Activated CD8-positive, alpha-beta T cell treated with anti-CD3 and anti-CD28 coated beads for 36 hours (primary cell): ENCODE measurements at regions not wholly inside any gene's neighbourhood (a gene's known extent, or its start where the extent isn't known, plus 50 kb on each side); places are given as distances from the start of the nearest gene placed in this dataset.

Source experiments
- ATAC-seq: fragments of 200-7000 bp; cut with Tn5 transposase; one replicate; pipeline ENCODE4 v1.10.0; 2021; ENCODE audit warnings: mild to moderate bottlenecking, moderate library complexity
- CTCF ChIA-PET: fragments of 350-600 bp; sonication (Branson Sonifier 250); formaldehyde crosslinking; loops from one replicate; lab custom pipeline; 2021; ENCODE audit warnings: antibody characterized with exemption; lab: Charles Lee
- POLR2A ChIA-PET: fragments of 350-600 bp; sonication (Branson Sonifier 250); formaldehyde crosslinking; loops from one replicate; lab custom pipeline; 2021; ENCODE audit warnings: antibody characterized with exemption; lab: Charles Lee
- DNase-seq: peaks from one replicate; pipeline ENCODE4 v3.0.0-alpha.2; 2020
- H3K27ac Mint-ChIP-seq: one replicate; pipeline ENCODE4 v1.8.0; 2021; ENCODE audit warnings: mild to moderate bottlenecking, mixed read lengths
- H3K27me3 Mint-ChIP-seq: one replicate; pipeline ENCODE4 v1.8.0; 2021; ENCODE audit warnings: mixed read lengths
- H3K36me3 Mint-ChIP-seq: one replicate; pipeline ENCODE4 v1.8.0; 2021; ENCODE audit warnings: low read depth, mixed read lengths
- H3K4me1 Mint-ChIP-seq: one replicate; pipeline ENCODE4 v1.8.0; 2021; ENCODE audit warnings: low read depth, mixed read lengths
- H3K4me3 Mint-ChIP-seq: one replicate; pipeline ENCODE4 v1.8.0; 2021; ENCODE audit warnings: mild to moderate bottlenecking, moderate library complexity, mixed read lengths
- H3K9me3 Mint-ChIP-seq: one replicate; pipeline ENCODE4 v1.8.0; 2021; ENCODE audit warnings: mixed read lengths
- intact Hi-C: fragments of 100-400 bp; cut with micrococcal nuclease; formaldehyde crosslinking; loops from one replicate; pipeline ENCODE4 v1.10.0; 2022
- TF ChIP-seq, protein P1 (sequence below): fragments of 200-600 bp; IDR thresholded peaks from one replicate; pipeline ENCODE4 v1.8.0; 2022; ENCODE audit warnings: antibody characterized with exemption, mild to moderate bottlenecking

DNA sequence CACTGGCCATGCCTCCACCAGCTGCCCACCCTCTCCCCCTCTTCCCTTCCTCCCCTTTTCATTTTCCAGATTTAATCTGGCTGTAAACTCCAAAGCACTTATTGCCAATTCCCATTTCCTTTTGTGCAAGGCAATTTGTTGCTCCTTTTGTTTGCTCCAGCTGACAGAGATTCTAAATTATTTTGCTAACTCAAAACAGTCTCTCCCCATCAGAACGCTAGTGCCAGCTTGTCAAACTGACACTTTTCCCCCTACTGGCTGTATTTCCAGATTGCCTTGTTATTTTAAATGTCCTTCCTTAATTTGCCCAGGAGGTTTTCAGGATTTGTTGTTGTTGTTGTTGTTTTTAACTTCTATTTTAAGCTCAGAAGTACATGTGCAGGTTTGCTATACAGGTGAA lies 57.0 kb upstream of the PAK1 start:
- ChIA-PET POLR2A (no interaction called here), CTCF (no interaction called here)
- no peaks in the 10 kb centered on the region for H3K27me3 Mint-ChIP-seq

DNA sequence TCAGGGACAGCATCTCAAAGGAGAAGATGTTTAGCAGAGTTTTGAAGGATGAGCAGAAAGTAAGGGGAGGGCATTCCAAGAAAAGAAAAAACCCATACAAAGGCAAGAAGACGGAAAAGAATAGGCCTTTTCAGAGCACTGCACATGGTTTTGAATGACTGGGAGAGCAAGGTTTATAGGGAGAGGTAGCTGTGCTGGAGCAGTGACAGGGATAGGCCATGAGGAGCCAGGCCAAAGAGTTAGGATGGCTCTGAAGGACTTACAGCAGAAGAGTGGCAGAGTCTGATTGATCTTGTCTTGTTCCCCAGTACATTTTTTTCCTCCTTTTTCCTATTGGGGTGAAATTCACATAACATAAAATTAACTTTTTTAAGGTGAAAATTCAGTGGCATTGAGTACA lies 55.8 kb upstream of the PAK1 start:
- CTCF ChIA-PET: no interaction called here
- no peaks in the 10 kb centered on the region for H3K36me3 Mint-ChIP-seq
- TF ChIP-seq, protein P1, sequence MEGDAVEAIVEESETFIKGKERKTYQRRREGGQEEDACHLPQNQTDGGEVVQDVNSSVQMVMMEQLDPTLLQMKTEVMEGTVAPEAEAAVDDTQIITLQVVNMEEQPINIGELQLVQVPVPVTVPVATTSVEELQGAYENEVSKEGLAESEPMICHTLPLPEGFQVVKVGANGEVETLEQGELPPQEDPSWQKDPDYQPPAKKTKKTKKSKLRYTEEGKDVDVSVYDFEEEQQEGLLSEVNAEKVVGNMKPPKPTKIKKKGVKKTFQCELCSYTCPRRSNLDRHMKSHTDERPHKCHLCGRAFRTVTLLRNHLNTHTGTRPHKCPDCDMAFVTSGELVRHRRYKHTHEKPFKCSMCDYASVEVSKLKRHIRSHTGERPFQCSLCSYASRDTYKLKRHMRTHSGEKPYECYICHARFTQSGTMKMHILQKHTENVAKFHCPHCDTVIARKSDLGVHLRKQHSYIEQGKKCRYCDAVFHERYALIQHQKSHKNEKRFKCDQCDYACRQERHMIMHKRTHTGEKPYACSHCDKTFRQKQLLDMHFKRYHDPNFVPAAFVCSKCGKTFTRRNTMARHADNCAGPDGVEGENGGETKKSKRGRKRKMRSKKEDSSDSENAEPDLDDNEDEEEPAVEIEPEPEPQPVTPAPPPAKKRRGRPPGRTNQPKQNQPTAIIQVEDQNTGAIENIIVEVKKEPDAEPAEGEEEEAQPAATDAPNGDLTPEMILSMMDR: no peak
- intact Hi-C loops: no loop called here
- H3K27ac Mint-ChIP-seq: no peak overlapping the region
- no peaks in the 10 kb centered on the region for H3K4me1 Mint-ChIP-seq
- H3K9me3 Mint-ChIP-seq: no peaks in the 10 kb centered on the region
- DNase-seq: no peak
- POLR2A ChIA-PET: interaction anchor here (0.5 kb wide), 1 partner anchor 827 kb away, joined by 3 read pairs; no protein-coding TSS in a partner anchor
- H3K27me3 Mint-ChIP-seq: no peaks in the 10 kb centered on the region
- H3K4me3 Mint-ChIP-seq: no peak overlapping the region
- no peak for ATAC-seq

More for the DNA sequence above, 57.0 kb upstream of the PAK1 start:
- DNase-seq: no peak
- TF ChIP-seq, protein P1: no peak
- intact Hi-C loops: no loop called here
- H3K4me1 Mint-ChIP-seq: no peaks in the 10 kb centered on the region
- H3K27ac Mint-ChIP-seq: no peak overlapping the region
- H3K9me3 Mint-ChIP-seq: no peaks in the 10 kb centered on the region
- ATAC-seq: no peak
- H3K4me3 Mint-ChIP-seq: no peak overlapping the region
- H3K36me3 Mint-ChIP-seq: no peaks in the 10 kb centered on the region

DNA sequence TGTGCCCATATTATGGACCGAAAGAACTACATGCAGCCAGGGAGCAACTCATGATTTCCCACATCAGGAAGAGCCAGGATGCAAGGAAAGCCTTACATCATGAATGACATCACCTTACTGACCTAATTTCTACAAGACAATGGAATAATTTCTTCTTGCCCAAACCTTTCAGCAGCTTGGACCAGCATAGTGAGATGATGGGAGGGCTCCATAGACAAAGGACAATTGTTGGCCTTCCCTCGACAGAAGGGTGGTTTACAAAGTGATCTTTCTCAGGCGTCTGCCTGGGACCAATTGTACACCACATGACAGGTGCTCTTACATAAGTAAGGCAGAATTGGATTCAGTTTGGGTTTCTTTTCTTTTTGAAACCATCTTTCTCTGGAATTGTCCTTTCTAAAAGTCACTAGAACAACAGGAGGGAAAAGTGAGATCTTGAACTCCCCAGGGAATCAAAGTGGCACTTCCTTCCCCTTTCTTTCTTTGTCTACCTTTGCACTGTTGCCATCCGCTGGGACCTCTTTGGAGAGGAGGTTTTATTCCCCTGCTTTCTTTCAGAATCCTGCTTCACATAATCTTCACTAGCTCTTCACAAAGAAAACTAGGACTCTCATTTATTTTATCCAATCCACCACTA lies 51.7 kb upstream of the PAK1 start:
- H3K36me3 Mint-ChIP-seq: no peaks in the 10 kb centered on the region
- H3K27me3 Mint-ChIP-seq: no peaks in the 10 kb centered on the region
- H3K4me3 Mint-ChIP-seq: no peak overlapping the region
- ChIA-PET CTCF (no interaction called here), POLR2A (no interaction called here)
- TF ChIP-seq, protein P1: no peak
- no peak overlapping the region for H3K27ac Mint-ChIP-seq
- DNase-seq (no peak), ATAC-seq (no peak)
- intact Hi-C loops: no loop called here
- H3K9me3 Mint-ChIP-seq: no peaks in the 10 kb centered on the region
- H3K4me1 Mint-ChIP-seq: no peaks in the 10 kb centered on the region

DNA sequence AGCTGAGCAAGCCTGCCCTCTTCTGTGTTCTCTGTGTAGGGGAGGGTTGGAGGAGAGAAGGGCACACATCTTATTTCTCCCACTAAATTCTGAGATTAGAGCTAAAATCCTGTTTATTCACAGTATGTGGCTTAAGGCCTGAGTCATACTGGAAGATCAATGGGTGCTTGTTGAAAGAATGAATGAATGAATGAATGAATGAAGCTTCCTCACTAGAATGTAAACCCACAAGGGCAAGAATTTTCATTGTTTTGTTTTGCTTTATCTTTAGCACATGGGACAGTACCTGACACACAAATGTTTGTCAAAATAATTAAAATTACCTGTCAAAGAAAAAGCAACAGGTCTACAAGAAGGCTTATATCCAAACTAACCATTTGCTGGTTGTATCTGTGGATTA lies 50.6 kb upstream of the PAK1 start:
- ATAC-seq: no peak
- no peaks in the 10 kb centered on the region for H3K27me3 Mint-ChIP-seq
- no peaks in the 10 kb centered on the region for H3K9me3 Mint-ChIP-seq
- TF ChIP-seq, protein P1: no peak
- H3K36me3 Mint-ChIP-seq: no peaks in the 10 kb centered on the region
- no peak overlapping the region for H3K4me3 Mint-ChIP-seq
- intact Hi-C loops: no loop called here
- H3K4me1 Mint-ChIP-seq: no peaks in the 10 kb centered on the region
- ChIA-PET POLR2A (no interaction called here), CTCF (interaction anchor here (0.6 kb wide), 1 partner anchor 8 kb away, joined by 3 read pairs; no protein-coding TSS in a partner anchor)
- DNase-seq: no peak
- no peak overlapping the region for H3K27ac Mint-ChIP-seq

DNA sequence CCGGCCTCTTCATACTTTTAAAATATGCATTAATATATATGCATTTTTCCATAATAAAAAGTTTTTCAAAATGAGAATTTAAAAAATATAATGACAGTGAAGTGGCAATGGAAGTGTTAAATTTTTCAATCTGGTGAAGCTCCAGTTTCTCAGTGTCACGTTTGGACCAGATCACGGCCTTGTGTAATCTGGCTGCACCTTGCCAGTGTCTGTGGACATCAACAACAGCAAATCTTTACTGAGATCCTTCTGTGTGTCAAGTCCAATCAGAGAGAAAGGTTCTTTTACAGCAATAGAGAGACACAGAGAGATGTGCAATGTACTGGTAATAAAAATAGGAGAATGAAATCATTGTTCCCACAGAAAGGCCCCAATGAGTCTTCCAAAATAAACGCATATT lies 49.8 kb upstream of the PAK1 start:
- TF ChIP-seq, protein P1: no peak
- Mint-ChIP-seq H3K4me3 (no peak overlapping the region), H3K27ac (no peak overlapping the region), H3K36me3 (no peaks in the 10 kb centered on the region), H3K9me3 (no peaks in the 10 kb centered on the region), H3K27me3 (no peaks in the 10 kb centered on the region), H3K4me1 (no peaks in the 10 kb centered on the region)
- intact Hi-C loops: no loop called here
- ChIA-PET CTCF (no interaction called here), POLR2A (no interaction called here)
- DNase-seq (no peak), ATAC-seq (no peak)
